ENCODE measurements at regions not wholly inside any gene's neighbourhood (a gene's known extent, or its start where the extent isn't known, plus 50 kb on each side); places are given as distances from the start of the nearest gene placed in this dataset.
"Not testable (repeated sequence)": the region's sequence is repeated elsewhere in the genome, so short reads cannot be mapped to it uniquely, and the experiment has no call there.

DNA sequence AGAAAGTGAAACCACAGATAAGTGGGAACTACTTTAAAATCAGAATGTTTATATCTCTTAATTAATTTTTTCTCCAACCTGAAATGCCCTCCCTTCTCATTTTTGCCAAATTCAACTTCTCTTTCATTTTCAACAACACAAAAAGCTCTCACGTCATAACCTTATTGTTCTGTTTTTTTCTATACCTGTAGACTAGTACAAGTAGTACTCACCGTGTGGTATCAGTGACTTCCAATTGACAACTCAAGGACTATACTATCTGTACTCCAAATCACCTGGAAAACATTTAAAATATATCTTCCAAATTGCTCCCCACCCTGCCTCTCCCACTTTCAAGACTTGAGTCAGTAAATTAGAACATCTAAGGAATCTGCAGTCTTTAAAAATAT is 72.8 kb upstream of the ZNF280D start:
- DNase-seq, result no peak

GRCh38 chr15:56805466-56806147 is 72.3 kb upstream of the ZNF280D start:
- no peak for DNase-seq

DNA sequence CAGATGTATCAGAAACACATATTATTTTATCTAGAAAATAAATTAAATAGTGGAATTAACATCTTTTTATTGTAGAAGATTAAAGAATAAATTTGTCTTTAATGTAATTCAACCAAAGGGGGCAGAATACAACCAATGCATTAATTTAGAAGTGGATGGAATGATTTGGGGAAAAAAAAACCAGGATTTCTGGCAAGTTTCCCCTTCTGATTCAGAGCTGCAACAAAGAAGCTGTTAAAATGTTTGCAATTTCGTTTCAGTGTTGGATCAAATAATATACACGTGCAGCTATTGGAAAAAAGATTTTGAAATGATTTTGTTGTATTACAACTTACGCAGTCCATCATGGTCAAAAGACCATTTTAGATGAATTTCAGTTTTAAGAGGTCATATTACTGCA is 71.6 kb upstream of the ZNF280D start:
- no peak for DNase-seq

DNA sequence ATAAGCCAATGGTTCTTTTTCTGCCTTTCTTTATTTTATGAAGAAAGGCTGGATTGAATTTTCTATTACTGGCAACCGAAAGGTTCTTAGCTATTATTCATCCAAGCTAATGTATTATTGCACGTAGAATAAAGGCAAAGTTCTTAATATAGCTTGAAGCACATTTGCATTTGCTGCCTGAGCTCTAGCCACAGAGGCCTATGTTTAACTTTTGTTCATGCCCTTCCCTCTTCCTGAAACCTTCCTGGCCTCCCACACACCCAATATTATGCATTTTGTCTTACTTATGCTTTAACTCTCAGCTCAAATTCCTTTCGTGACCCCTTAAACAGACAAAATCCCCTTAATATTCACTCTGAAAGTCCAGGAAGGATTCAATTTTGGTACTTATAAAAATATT is 71.0 kb upstream of the ZNF280D start:
- no peak for DNase-seq

DNA sequence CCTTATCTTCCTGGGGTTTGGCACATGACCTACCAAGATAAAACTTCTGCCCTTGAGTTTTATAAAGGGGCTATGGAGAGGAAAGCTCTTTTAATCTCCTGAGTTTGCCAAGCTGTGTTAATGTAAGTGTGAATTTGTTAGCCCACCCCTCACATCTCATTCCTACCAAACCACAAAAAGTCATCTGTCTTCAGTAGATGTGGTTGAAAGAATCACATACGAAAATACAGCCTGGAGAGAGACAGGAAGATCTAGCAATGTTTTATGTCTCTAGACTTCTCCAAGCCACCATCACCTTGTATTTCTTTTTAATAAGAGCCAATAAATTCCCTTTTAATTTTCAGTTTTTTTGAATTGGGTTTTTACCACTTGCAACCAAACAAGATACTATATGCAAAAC is 68.9 kb upstream of the ZNF280D start:
- DNase-seq, result no peak

- DNase-seq, result peak; percentile 65
These were observed 65.3 kb upstream of the ZNF280D start for GRCh38 chr15:56798639-56799038.

- no peak for DNase-seq
These were observed 64.5 kb upstream of the ZNF280D start for GRCh38 chr15:56797720-56798275.

DNA sequence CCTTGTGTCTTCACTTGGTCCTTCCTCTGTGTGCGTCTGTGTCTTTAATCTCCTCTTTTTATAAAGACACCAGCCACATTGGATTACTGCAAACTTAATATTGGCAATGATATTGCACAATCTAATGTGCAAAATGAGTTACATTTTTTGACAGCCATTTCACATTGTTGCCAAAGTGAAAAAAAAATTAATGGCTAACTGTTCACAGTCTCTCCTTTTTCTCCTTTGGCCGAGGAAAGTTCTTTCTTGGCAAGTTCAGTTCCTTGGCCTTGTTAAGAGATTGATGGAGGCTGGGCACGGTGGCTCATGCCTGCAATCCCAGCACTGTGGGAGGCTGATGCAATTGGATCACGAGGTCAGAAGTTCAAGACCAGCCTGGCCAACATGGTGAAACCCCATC is 62.2 kb upstream of the ZNF280D start:
- no peak for DNase-seq

DNA sequence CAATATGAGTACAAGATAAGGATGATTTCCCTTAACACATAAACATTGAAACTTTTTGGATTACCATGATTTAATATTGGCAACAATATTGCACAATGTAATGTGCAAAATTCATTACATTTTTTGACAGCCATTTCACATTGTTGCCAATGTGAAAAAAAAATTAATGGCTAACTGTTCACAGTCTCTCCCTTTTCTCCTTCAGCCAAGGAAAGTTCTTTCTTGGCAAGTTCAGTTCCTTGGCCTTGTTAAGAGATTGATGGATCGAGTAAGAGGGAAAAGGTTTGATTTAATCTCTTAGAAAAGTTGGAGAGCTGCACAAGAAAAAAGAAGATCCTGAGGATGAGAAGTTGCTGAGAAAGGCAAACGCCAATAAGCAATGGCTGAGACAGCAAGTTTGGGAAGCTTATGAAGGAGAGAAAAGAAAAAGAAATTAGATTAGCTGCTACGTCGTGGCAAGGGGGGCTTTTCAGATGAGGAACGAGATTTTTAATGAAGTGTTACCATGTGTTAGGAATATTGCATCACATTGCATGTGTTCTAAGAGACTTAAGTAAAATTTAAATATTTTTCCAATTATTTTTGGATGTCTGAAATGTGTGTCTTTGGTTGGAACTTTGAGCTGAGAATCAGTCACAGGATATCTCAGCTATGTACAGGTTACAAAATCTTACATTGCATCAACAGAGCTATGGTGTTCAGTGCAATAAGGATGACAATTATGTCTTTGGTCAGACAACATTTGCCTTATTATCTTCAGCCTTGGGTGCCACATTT is 61.4 kb upstream of the ZNF280D start:
- no peak for DNase-seq

- DNase-seq, result no peak
These were observed 60.9 kb upstream of the ZNF280D start for GRCh38 chr15:56794165-56794552.

GRCh38 chr15:56792211-56792610 is 58.9 kb upstream of the ZNF280D start:
- no peak for DNase-seq

DNA sequence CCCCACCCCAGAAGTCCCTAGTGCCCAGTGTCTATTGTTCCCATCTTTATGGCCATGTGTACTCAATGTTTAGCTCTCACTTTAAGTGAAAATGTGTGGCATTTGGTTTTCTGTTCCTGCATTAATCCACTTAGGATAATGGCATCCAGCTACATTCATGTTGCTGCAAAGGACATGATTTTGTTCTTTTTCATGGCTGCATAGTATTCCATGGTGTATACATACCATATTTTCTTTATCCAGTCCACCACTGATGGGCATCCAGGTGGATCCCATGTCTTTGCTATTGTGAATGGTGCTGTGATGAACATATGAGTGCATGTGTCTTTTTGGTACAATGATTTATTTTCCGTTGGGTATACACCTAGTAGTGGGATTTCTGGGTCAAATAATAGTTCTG is 58.2 kb upstream of the ZNF280D start:
- not testable (repeated sequence) for DNase-seq

GRCh38 chr15:56788359-56788758 is 55.0 kb upstream of the ZNF280D start:
- no peak for DNase-seq

DNA sequence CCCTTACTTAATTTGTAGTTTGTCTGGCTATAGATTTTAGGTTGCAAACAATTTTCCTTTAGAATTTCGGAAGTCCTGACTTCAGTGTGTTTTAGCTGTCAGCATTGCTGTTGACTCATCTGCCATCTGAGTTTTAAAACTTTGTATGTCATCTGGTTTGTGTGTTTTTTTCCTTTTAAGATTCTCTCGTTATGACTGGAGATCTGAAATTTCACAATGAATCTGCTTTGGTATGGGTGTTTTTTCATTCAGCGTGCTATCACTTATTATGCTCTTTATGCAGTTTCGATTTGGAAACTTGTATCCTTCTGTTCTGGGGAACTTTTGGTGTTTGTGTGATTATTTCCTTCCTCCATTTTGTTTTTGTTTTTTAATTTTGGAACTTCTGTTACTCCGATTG is 53.7 kb upstream of the ZNF280D start:
- no peak for DNase-seq

DNA sequence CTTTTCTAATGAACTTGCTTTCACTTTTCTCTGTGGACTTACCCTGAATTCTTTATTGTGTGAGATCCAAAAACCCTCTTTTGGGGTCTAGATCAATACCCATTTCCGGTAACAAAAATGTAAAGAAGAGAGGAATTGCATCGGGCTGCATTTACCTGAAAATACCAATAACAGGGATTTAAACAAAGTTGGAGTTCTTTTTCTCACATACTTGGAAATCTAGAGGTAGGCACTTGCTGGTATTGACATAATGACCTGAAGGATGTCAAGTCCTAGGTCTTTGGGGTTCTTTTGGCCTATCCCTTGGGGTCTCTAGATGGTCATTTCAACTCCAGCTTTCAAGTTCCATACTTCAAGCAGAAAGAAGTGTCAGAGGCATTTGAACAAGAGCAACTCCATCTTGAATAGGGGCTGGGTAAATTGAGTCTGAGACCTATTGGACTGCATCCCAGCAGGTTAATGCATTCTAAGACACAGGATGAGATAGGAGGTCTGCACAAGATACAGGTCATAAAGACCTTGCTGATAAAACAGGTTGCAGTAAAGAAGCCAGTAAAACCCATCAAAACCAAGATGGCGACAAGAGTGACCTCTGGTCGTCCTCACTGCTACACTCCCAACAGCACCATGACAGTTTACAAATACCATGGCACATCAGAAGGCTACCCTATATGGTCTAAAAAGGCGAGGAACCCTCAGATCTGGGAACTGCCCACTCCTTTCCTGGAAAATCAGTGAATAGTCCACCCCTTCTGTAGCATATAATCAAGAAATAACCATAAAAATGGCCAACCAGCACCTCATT is 50.8 kb upstream of the ZNF280D start:
- DNase-seq, result no peak

- no peak for DNase-seq
These were observed 50.0 kb upstream of the ZNF280D start for GRCh38 chr15:56783156-56783856.

Measured in activated effector memory CD4-positive, alpha-beta T cell treated with anti-CD3 and anti-CD28 coated beads, Interleukin-2, amount 50 U/mL, for 16 hours (primary cell).